ENCODE measurements at regions not wholly inside any gene's neighbourhood (a gene's known extent, or its start where the extent isn't known, plus 50 kb on each side); places are given as distances from the start of the nearest gene placed in this dataset.
"Not testable (repeated sequence)": the region's sequence is repeated elsewhere in the genome, so short reads cannot be mapped to it uniquely, and the experiment has no call there.

DNA sequence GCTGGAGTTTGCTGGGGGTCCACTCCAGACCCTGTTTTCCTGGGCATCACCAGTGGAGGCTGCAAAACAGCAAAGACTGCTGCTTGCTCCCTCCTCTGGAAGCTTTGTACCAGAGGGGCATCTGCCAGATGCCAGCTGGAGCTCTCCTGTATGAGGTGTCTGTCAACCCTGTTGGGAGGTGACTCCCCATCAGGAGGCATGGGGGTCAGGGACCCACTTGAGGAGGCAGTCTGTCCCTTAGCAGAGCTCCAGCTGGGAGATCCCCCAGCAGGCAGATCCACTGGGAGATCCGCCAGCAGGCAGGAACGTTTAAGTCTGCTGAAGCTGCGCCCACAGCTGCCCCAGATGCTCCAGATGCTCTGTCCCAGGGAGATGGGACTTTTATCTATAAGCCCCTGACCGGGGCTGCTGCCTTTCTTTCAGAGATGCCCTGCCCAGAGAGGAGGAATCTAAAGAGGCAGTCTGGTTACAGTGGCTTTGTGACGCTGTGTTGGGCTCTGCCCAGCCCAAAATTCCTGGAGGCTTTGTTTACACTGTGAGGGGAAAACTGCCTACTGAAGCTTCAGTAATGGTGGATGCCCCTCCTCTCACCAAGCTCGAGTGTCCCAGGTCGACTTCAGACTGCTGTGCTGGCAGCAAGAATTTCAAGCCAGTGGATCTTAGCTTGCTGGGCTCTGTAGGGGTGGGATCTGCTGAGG is 260.5 kb upstream of the SLC8A1 start:
- DNase-seq: not testable (repeated sequence)

DNA sequence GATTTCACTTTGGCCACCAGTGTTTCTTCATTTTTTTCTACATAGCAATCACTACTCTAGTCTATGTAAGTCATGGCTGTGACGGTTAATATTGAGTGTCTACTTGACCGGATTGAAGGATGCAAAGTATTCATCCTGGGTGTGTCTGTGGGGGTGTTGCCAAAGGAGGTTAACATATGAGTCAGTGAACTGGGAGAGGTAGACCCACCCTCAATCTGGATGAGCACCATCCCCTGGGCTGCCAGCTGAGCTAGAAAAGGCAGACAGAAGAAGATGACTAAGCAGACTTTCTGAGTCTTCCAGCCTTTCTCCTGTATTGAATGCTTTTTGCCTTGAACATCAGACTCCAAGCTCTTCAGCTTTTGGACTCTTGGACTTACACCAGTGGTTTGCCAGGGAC is 265.0 kb upstream of the SLC8A1 start:
- no peak for DNase-seq

DNA sequence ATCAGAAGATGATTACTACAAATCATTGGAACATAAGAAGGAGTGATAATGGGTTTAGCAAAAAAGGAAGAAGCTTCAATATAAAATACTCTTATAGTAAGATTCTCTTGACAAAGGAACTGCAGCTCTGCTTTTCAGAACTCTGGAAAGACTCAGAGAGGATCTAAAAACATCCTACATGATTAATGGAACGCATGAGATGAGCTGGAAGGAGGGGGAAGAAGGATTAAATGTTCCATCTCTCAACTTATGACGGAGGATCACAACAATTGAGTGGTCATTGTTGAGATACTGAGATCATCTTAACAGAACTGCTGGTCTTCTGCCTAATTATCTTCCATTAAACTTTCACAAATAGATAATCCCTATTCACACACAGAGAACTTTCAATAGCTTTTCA is 267.5 kb upstream of the SLC8A1 start:
- DNase-seq: no peak

DNA sequence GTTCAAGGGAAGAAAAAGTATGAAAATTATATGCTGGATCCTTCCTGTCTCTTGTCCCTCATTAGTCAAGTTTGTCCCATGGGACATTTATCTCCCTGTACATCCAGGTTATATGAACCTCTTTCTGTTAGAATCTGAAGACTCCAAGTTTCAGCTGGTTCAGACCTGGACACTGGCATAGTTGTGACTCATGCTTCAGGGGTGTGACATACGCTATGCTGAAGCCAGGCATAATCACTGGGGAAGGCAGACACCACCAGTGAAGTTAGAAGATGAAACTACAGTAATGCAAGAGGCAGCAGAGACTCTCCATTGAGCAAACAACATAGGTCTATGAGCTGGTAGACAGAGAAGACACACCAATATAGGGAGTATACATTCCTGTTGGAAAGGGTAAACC is 269.7 kb upstream of the SLC8A1 start:
- no peak for DNase-seq

DNA sequence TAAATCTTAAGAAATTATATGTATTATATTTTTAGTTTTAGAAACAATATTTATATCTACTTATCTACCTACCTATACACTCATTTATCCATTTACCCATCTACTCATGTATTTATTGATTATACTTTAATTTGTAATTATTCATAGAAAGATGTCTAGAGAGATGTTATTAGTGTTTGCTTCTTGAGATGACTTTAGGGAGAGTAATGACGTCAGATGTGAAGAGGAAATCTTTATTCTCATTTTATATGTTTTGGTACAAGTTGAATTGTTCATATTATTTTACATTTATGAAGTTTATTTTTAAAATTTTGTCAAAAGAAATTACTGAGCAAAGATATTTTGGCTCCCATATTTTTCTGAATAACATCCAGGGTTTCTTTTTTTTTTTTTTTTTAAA is 271.3 kb upstream of the SLC8A1 start:
- DNase-seq: no peak

DNA sequence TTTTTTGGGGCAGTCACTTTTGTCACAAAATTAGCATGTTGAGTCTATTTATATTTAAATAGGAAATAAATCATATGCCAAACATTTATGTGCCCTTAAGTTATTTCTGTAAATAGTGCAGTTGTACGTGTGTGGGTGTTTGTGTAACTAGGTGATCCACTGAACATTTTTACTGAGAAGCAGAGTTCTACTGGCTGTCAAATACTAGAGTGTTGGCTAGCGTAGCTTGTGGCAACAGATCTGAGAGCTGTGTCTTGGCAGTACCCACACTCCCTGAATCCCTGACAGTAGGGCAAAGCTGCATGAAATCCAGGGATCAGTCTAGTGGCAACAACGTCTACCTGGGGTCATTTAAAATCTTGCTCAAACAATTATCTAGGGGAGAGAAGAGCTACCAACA is 273.1 kb upstream of the SLC8A1 start:
- no peak for DNase-seq

DNA sequence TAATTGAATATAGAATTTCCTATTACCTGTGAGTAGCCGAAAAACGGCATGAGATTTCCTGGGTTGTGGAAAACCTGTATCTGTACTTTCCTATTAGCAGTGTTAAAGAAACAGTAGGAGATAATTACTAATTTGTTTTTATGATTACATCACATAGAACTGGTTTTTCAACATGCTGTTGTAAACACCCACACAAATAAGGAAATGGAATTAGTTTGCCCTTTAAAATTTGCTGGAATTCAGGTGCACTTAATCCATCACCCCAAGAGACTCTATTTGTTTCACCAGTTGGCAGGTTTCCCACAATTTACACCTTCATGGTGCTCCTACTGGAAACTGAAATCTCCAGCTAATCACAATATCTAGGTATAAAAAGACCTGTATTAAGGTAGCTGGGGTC is 274.1 kb upstream of the SLC8A1 start:
- DNase-seq: no peak

DNA sequence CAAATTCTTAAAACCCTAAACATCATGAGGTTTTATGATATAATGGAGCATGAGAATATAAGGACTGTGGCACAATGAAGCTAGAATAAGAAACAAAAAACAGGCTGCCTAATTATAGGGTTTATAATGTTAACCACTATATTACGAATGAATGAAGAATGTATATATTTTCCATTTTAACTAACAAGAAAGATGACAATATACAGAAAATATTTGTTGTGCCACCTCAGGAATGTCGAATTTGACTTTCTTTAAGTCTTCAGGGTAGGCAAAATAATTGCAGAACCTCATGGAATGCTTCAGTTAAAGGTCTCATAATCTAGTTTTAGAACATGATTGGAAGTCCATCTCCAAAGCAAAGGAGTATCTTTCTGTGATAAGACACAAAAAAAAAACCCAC is 282.9 kb upstream of the SLC8A1 start:
- no peak for DNase-seq

DNA sequence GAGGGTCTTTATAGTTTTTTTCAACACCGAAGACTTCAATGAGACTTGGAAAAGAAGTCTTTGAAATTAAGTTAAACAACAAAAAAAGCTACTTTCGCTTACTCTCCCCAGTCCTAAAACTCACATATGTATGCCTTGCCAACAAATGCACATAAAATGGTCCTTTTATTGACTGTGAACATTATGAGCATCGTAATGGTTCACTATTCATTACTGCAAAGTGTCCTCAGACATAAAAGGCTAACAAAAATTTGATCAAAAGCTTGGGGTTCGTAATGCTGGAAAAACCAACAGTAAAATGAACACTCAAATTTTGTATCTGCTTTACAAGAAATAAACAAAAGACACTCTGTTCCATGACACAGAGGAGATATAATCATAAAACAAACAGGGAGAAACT is 285.3 kb upstream of the SLC8A1 start:
- no peak for DNase-seq

DNA sequence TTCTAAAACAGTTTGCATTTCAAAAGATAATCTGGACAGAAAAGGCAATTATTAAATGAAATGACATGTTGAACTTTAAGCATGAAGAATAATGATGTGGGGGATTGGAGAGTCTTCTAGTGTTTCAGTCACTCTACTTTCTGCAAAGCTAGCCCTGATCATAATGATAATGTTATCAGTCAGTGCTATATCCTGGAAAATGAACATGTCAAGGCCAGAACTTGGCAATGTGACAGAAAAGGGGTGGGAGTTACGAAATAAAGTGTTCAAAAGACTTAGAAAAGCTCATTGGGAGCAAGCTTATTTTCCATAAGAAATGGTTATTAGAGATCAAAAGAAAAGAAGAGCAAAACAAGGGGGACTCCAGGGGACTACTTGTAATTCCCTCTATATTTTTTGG is 288.5 kb upstream of the SLC8A1 start:
- DNase-seq: no peak

DNA sequence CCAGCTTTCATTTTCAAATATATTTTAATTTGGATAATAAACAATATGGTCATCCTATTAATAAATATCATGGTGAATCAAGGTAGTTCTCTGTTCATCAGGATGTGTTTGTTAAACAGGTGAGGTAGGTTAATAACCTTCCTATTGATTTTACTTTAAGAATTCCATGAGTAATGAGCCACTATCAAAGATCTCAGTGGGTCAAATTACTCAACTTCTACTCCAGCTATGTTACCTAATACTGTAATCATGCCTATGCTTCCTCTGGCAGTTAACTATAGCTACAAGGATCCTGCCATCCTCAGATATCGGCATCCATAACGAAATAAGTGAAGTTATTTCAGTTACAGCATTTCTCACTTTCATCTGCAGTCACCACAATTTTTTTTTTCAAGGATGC is 289.6 kb upstream of the SLC8A1 start:
- no peak for DNase-seq

DNA sequence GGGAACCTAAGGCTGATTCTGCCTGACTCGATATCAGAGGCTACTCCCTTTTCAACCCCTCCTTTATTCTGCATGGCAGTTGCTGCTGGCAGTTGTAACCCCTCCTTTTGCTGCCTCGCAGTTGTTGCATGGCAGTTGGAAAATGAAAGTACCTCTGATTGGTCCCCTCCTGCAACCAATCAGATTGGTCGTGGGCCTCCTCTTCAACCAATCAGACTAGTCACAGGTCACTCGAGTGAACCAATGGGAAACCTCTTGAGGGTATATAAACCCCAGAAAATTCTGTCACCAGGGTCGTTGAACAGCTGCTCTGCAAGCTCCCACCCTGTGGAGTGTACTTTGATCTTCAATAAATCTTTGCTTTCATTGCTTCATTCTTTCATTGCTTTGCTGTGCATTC is 294.3 kb upstream of the SLC8A1 start:
- DNase-seq: no peak

DNA sequence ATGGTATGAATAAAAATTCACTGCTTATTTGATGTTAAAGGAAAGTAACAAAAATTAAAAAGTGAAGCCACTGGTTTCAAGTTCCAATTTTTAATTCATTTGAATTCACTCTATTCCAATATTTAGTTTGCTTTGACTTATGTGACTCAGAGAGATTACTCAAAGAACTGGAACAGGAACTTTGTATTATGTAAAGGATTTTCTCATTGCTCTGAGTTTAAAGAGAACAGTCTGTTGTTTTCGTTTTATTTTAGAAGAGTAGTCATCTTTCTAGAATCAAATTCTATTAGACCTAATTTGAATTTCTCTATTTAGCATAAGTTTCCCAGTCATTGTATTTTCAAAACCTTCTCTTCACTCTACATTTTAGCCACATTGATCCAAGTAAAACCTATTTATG is 300.1 kb upstream of the SLC8A1 start:
- DNase-seq: no peak

DNA sequence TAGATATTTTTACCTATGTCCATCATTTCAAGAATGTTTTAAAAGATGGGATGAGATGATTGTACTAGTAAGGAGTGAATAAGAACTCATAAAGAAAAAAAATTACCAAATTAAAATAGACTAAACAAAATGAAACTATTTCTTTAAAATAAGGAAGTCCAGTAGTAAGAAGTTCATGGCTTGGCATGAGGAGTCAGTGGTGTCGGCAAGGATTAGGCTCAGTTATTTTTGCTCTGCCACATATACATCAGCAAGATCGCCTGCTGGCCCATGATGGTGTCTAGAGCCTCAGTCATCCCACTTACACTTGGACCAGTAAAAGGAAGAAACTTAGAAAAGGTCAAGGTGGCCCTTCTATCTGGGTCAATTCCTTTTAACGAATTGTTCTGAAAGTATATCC is 300.9 kb upstream of the SLC8A1 start:
- DNase-seq: no peak

DNA sequence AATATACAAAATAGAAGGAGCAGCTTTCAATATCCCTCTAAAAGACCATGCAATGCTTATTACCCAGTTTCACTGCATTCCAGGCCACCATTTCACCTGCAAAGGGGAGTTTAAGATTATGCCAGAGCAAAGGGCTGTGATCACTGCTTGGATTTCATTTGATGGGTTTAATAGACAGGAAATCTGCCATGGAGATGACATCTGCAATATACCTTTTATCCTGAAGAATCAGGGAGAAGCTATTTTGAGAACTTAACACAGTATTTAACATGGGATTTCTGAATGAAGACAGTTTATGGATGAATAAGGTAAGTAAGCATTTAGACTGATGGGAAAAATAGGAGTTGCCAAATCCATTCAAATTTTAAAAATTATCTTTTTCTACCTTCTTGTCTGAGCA is 303.0 kb upstream of the SLC8A1 start:
- no peak for DNase-seq

DNA sequence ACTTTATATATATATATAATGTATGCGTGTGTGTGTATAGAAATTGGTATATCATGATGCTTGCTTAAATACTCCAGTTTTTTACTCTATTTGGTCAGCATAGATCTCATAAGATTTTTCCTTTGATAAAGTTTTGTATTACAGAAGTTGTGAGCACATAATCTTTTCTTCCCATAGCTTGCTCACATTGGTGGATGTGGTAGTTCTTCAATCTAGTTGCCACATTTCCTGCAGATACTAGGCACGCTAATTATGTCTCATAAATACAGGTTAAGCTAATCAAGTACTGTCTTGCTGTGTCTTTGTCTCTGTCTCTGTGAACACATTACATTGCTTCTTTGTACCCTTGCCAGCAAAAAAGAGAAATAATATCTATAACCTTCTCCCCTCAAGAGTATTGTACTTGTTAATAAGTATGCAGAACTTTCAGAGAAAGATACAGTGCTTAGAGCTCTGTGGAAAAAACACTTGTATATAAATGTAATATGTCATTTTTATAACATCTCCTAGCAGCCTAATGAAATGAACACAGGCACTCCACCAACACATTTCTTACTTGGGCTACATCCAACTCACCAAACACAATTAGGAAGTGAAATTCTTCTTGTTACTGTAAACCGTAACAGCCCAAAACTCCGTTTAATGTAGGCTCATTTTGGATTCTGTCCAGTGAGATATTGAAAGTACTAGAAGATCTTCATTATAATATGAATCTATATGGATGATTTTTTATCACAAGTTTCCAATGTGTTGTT is 306.7 kb upstream of the SLC8A1 start:
- DNase-seq: no peak

DNA sequence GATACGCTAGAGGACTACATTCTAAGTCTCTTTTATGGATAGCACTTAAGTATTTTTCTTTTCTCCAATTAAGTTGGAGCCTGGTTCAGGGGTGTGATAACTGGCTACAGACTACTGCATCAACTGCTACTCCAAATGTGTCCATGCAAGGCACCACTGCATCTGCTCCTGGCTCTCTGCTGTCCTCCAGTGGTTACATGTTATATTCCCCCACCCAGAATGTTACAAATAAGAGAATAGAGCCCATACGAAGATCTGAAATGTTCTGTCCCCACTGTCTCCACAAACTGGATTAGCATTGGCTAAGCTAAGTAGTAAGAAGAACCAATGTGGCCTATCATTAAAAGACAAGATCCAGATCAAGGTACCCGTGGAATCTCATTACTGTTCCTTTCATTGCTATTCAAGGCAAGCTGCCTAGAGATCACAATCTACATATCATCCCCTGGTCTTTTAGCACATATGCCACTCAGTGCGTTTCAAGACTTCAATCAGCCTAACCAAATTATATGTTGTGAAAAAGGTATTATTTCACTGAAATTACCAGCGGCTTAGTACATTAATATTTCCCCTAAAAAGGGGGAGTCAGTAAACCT is 308.3 kb upstream of the SLC8A1 start:
- DNase-seq: peak; percentile 14

DNA sequence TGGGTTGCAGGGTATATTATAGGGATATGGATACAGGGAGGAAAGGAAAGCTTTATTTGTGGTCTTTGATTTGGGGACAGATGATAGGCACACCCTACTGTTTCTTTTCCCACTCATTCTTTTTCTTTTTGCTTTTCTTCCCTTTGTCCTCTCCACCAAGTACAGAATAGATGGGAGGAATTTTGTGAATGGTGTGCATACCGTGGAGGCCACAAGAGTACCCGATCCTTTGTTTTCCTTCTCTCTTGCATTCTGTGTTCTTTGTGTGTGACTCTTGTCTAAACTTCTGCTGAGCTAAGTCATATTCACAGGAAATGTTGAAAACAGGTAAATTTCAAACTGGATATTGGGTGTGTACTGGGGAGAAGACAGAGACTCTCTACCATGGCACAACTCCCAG is 321.4 kb upstream of the SLC8A1 start:
- no peak for DNase-seq

DNA sequence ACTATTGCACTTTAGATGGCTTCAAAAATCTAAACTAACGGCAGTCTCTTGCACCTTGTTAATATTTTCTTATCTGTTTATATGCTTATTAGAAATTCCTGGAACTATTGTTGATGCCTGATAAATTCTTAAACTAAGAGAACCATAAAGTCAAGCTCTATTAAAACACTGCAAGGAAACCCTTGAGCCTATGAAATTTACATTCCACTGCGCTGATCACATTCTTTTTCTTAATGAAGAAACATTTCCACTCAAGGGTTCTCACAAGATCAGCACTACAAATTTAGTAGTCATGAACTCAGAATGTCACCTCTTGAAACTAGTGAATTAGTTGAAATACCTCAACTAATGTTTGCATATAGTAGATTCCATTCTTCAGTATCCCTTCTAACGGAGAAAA is 331.8 kb upstream of the SLC8A1 start:
- no peak for DNase-seq

DNA sequence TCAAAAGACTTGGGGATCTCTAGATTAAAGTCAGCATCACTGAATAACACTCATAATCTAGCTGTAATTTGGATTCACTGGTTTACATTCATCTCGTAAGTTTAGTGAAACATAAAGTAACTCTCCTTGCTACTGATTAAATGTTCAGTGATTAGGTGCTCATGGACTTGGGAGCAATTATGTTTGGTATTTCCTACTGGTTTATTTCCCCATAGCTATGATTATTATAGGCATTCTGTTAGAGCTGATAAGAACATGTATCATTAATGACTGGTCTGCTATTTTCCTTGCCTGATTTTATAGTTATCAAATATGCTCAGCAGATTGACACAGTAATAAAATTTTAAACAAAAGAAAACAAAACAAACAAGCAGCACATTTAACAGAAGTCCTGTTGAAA is 334.7 kb upstream of the SLC8A1 start:
- no peak for DNase-seq

DNA sequence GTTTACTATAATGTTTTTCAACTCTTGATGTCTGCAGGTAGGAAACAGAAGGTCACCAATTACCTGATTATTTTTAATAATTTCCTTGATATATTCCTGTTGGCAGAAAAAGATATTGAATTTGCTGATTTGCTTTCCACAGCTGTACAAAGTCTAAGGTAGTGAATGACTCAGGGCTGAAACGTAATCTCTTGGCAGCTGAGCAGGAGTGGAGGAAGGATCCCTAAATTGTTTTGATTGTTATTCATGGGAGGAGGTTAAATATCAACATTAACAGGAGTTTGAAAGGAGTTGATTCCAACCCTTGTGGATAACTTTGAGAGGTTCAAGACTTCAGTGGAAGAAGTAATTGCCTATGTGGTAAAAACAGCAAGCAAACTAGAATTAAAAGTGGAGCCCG is 345.2 kb upstream of the SLC8A1 start:
- DNase-seq: no peak

DNA sequence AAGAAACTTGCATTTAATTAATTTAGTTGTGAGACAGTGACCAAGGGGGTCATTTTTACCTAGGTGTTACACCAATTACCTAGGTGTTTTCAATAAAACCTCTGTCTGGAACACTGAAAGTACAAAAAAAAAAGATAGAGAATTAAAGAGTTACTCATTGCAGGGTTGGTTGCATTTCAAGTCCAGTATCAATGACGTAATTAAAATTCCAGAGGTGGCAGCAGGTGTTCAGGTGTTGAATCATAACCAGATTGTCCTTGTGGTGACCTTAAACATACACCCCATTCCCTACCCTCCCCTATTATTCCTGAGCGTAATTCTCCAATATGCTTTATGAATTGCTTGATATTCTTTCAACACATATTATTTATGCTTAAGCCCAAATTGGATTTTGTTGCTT is 352.0 kb upstream of the SLC8A1 start:
- DNase-seq: no peak

DNA sequence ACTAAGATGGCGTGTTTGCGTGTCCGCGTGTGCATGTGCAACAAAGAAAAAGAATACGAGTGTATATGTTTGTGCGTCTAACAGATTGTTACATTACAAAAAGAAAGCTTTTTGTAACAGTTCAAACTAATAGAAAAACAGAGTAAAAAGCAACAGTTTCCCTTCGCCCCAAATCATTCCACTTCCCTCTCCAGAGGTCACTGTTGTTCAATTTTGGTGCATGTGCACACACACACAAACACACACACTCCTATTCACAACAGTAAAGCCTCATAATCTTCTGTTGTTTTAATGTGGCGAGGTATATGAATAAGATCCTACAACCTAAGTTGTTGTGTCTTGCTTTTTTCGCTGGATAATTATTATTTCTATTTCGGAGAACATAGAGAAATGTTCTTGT is 357.3 kb upstream of the SLC8A1 start:
- DNase-seq: no peak

DNA sequence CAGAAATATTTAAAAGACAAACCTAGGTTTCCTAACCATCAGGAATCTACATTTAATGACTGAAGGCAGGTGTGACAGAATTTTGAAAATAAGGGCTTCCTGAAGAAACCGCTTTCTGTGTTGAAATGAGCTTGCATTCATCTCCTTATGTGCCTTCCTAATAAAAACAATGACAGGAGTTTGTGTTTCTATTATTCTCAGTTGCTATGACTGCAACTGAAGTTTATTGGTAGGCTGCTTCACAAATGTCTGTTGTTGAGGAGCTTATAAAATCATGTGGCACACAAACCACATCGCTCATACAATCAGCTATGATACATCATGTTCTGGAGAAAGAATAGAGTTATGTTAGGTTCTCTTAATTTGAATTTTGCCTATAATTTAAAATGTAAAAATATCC is 362.7 kb upstream of the SLC8A1 start:
- no peak for DNase-seq

DNA sequence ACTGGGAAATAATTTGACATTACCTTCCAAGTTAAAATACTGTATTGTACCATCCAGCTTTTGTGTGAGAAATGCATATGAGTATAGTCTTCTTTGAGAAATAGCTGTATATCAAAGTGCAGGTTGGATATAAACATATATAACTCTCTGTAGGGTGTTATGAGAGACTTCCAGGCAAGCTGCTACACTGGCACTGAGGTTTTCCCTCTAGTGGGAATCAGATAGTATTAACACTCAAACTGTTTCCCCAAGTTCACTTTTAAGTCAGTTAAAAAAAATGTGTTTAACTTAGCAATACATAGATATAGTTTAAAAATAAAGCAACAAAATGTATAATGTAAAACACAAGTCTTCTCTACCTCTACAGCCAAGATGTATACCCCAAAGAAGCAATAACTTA is 368.4 kb upstream of the SLC8A1 start:
- DNase-seq: no peak

Data from NCI-H2107 (cell line).